B cell (primary cell): ENCODE measurements at regions not wholly inside any gene's neighbourhood (a gene's known extent, or its start where the extent isn't known, plus 50 kb on each side); places are given as distances from the start of the nearest gene placed in this dataset.
"Not testable (repeated sequence)": the region's sequence is repeated elsewhere in the genome, so short reads cannot be mapped to it uniquely, and the experiment has no call there.

Experiments used
- ATAC-seq: fragments of 200-7000 bp; cut with Tn5 transposase; one replicate; pipeline ENCODE4 v1.10.0; 2021; ENCODE audit warnings: low read depth, mild to moderate bottlenecking, moderate number of reproducible peaks, moderate library complexity
- CTCF ChIA-PET: fragments of 350-600 bp; sonication (Branson Sonifier 250); formaldehyde crosslinking; loops from one replicate; lab custom pipeline; 2021; ENCODE audit warnings: antibody characterized with exemption, inconsistent platforms; lab: Charles Lee
- POLR2A ChIA-PET: fragments of 350-600 bp; sonication (Branson Sonifier 250); formaldehyde crosslinking; loops from one replicate; lab custom pipeline; 2021; ENCODE audit warnings: antibody characterized with exemption; lab: Charles Lee
- DNase-seq: peaks from one replicate; pipeline ENCODE4 v3.0.0; 2013
- H2AFZ ChIP-seq: 2 replicates; pipeline ENCODE4 v1.6.1; 2012; ENCODE audit warnings: mild to moderate bottlenecking, low read depth, low read length; ENCODE audit not compliant: insufficient read depth, poor library complexity, severe bottlenecking
- H3K27ac ChIP-seq, 2 donors: 1 replicate in 1 of 2; 2 replicates in 1 of 2; pipeline ENCODE4 v1.5.1; 2012 to 2013; ENCODE audit warnings: low read length in 2 of 2, mild to moderate bottlenecking in 2 of 2, moderate library complexity in 1 of 2
- H3K27me3 ChIP-seq, 4 experiments: fragments of 200-600 bp in 1 of 4; sonication (generic) in 1 of 4; replicated peaks in 1 of 4; 1 replicate in 2 of 4; 2 replicates in 2 of 4; pipeline versions ENCODE4 v1.6.1 to v1.7.0; 2013 to 2016; ENCODE audit warnings: low read length in 3 of 4, mild to moderate bottlenecking in 2 of 4, mixed read lengths in 1 of 4, moderate library complexity in 1 of 4; ENCODE audit not compliant: insufficient read depth in 4 of 4, control insufficient read depth in 3 of 4; ENCODE audit errors: control extremely low read depth in 1 of 4
- H3K36me3 ChIP-seq, 2 experiments: replicated peaks in 1 of 2; 1 replicate in 1 of 2; 2 replicates in 1 of 2; pipeline versions ENCODE4 v1.6.1 to v1.7.1; 2013; ENCODE audit warnings: low read length in 1 of 2; ENCODE audit not compliant: insufficient read depth in 2 of 2, control insufficient read depth in 1 of 2; ENCODE audit errors: control extremely low read depth in 1 of 2, extremely low read depth in 1 of 2
- H3K4me1 ChIP-seq, 2 donors: fragments of 200-600 bp in 1 of 2; sonication (generic) in 1 of 2; 1 replicate in 1 of 2; 2 replicates in 1 of 2; pipeline versions ENCODE4 v1.5.1 to v1.6.1; 2013 to 2017; ENCODE audit warnings: low read length in 2 of 2; ENCODE audit not compliant: control insufficient read depth in 2 of 2, insufficient read depth in 2 of 2
- H3K4me2 ChIP-seq: replicated peaks from 2 replicates; pipeline ENCODE3; 2012; ENCODE audit warnings: mild to moderate bottlenecking, low read depth, low read length; ENCODE audit not compliant: poor library complexity, severe bottlenecking
- H3K4me3 ChIP-seq, 5 experiments: fragments of 200-600 bp in 1 of 5; sonication (generic) in 1 of 5; 1 replicate in 3 of 5; 2 replicates in 2 of 5; pipeline versions ENCODE4 v1.5.1 to v1.7.0; 2011 to 2016; ENCODE audit warnings: low read length in 4 of 5, mild to moderate bottlenecking in 4 of 5, low read depth in 2 of 5, control low read depth in 1 of 5, moderate library complexity in 1 of 5; ENCODE audit not compliant: insufficient read depth in 1 of 5; ENCODE audit errors: control extremely low read depth in 1 of 5, extremely low read depth in 1 of 5
- H3K79me2 ChIP-seq: fragments of 200-600 bp; sonication (generic); one replicate; pipeline ENCODE4 v1.6.0; 2016; ENCODE audit warnings: low read length; ENCODE audit not compliant: control insufficient read depth, insufficient read depth
- H3K9ac ChIP-seq: fragments of 200-600 bp; sonication (generic); 2 replicates; pipeline ENCODE4 v1.6.1; 2017; ENCODE audit warnings: mild to moderate bottlenecking, low read length, moderate library complexity
- H3K9me3 ChIP-seq, 3 donors: one replicate each; pipeline versions ENCODE4 v1.6.1 to v1.7.1; 2013; ENCODE audit warnings: low read length in 2 of 3; ENCODE audit not compliant: control insufficient read depth in 2 of 3, insufficient read depth in 1 of 3; ENCODE audit errors: control extremely low read depth in 1 of 3
- H4K20me1 ChIP-seq: 2 replicates; pipeline ENCODE4 v1.6.0; 2012; ENCODE audit warnings: mild to moderate bottlenecking, low read length; ENCODE audit not compliant: insufficient read depth, control insufficient read depth, poor library complexity, severe bottlenecking
- H3K27ac Mint-ChIP-seq: one replicate; pipeline ENCODE4 v1.8.0; 2021; ENCODE audit warnings: mixed read lengths
- H3K27me3 Mint-ChIP-seq: one replicate; pipeline ENCODE4 v1.8.0; 2021; ENCODE audit warnings: mixed read lengths
- H3K4me1 Mint-ChIP-seq: one replicate; pipeline ENCODE4 v1.8.0; 2021; ENCODE audit warnings: mixed read lengths
- H3K4me3 Mint-ChIP-seq: one replicate; pipeline ENCODE4 v1.8.0; 2021; ENCODE audit warnings: mixed read lengths
- H3K9me3 Mint-ChIP-seq: one replicate; pipeline ENCODE4 v1.8.0; 2022; ENCODE audit warnings: mixed read lengths; ENCODE audit not compliant: insufficient read depth
- EZH2 ChIP-seq: IDR thresholded peaks from 2 replicates; pipeline ENCODE4 v1.6.1; 2012; ENCODE audit warnings: borderline replicate concordance, low read depth, mild to moderate bottlenecking, moderate library complexity, low read length; ENCODE audit not compliant: insufficient read depth, poor library complexity, severe bottlenecking
- WGBS: methylation state at CpG from one replicate; pipeline ENCODE4 v1.1.5; 2013; ENCODE audit warnings: missing lambda C conversion rate; ENCODE audit not compliant: insufficient coverage; 5-methylcytosine and 5-hydroxymethylcytosine counted together
- intact Hi-C: fragments of 100-400 bp; cut with micrococcal nuclease; formaldehyde crosslinking; loops from one replicate; pipeline ENCODE4 v1.10.0; 2022
- TF ChIP-seq, protein P1 (sequence below): fragments of 200-600 bp; IDR thresholded peaks from one replicate; pipeline ENCODE4 v1.8.0; 2022; ENCODE audit warnings: antibody characterized with exemption, mild to moderate bottlenecking

DNA sequence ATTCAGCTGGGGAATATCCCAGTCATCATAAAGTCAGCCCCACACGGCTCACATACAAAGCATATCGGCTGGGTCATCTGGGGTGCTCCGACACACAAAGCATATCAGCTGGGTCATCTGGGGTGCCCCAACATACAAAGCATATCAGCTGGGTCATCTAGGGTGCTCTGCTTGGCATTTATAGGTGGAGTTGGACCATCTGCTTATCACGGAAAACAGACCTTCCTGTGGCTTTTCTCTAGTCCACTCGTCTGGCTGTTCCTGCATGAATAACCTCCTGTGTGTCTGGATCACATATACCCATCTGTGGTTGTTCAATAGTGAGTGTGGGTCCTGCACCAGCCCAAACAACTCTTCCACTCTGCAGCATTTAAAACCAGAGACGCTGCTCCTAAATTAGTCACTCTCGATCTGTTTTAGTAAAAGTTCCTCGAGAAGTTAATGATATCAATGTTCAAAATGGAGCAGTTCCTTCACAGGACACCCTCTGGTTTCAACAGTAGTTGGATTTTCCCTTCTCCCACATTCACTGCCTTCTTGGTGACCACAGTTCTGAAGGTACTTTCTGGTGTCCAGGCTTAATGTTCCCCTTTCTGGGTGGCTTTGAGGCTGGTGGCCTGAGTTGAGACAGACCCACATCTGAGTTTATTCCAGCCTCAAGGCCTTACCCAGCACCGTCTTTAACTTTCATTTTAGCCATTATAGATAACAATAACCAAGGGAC is 70.0 kb upstream of the FRG1 start:
- H3K4me3 ChIP-seq, result no peak overlapping the region
- no peak overlapping the region for H2AFZ ChIP-seq
- no peak for TF ChIP-seq EZH2
- TF ChIP-seq, protein P1, sequence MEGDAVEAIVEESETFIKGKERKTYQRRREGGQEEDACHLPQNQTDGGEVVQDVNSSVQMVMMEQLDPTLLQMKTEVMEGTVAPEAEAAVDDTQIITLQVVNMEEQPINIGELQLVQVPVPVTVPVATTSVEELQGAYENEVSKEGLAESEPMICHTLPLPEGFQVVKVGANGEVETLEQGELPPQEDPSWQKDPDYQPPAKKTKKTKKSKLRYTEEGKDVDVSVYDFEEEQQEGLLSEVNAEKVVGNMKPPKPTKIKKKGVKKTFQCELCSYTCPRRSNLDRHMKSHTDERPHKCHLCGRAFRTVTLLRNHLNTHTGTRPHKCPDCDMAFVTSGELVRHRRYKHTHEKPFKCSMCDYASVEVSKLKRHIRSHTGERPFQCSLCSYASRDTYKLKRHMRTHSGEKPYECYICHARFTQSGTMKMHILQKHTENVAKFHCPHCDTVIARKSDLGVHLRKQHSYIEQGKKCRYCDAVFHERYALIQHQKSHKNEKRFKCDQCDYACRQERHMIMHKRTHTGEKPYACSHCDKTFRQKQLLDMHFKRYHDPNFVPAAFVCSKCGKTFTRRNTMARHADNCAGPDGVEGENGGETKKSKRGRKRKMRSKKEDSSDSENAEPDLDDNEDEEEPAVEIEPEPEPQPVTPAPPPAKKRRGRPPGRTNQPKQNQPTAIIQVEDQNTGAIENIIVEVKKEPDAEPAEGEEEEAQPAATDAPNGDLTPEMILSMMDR, result no peak
- no peaks in the 10 kb centered on the region for H3K79me2 ChIP-seq
- POLR2A ChIA-PET, result no interaction called here
- H3K9ac ChIP-seq, result no peak overlapping the region
- Mint-ChIP-seq H3K4me3 (no peak overlapping the region), H3K4me1 (no peaks in the 10 kb centered on the region), H3K27me3 (no peaks in the 10 kb centered on the region), H3K27ac (no peak overlapping the region), H3K9me3 (no peaks in the 10 kb centered on the region)
- ATAC-seq (no peak), DNase-seq (no peak)
- CTCF ChIA-PET, result no interaction called here
- no peaks in the 10 kb centered on the region for H4K20me1 ChIP-seq
- no peaks in the 10 kb centered on the region for H3K27me3 ChIP-seq
- 87% methylated on average over 6 of the region's 9 CpGs for WGBS
- intact Hi-C loops, result no loop called here
- H3K27ac ChIP-seq, result no peak overlapping the region
- no peaks in the 10 kb centered on the region for H3K9me3 ChIP-seq
- no peak overlapping the region for H3K4me2 ChIP-seq
- no peaks in the 10 kb centered on the region for H3K4me1 ChIP-seq
- no peaks in the 10 kb centered on the region for H3K36me3 ChIP-seq

DNA sequence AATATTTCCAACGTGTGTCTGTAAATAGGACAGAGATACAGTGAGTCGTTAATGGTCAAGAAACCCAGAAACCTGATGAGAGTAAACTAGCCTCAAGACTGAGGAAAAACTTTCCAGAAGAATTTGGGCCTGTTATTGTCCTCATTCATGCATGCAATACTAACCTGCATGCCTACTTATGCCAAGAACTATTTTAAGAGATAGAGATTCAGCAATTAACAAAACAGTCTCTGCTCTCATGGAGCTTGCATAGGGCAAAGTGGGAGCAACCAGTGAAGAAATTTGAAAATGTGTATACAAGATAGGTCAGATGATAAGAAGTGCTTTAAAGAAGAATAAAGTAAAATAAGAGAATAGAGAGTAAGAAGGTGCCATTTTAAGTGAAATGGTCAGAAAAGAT is 66.1 kb upstream of the FRG1 start:
- H3K27ac Mint-ChIP-seq, result no peak overlapping the region
- DNase-seq, result no peak
- H3K9me3 Mint-ChIP-seq, result no peaks in the 10 kb centered on the region
- no peak overlapping the region for H3K4me3 ChIP-seq
- H3K4me3 Mint-ChIP-seq, result no peak overlapping the region
- no peaks in the 10 kb centered on the region for H3K79me2 ChIP-seq
- H3K4me1 ChIP-seq, result no peaks in the 10 kb centered on the region
- H3K9me3 ChIP-seq, result no peaks in the 10 kb centered on the region
- intact Hi-C loops, result no loop called here
- 100% methylated on average over 1 of the region's 2 CpGs for WGBS
- no peaks in the 10 kb centered on the region for H3K27me3 ChIP-seq
- TF ChIP-seq, protein P1, result no peak
- TF ChIP-seq EZH2, result no peak
- no peaks in the 10 kb centered on the region for H3K4me1 Mint-ChIP-seq
- H4K20me1 ChIP-seq, result no peaks in the 10 kb centered on the region
- ChIA-PET CTCF (no interaction called here), POLR2A (no interaction called here)
- H3K9ac ChIP-seq, result no peak overlapping the region
- no peak overlapping the region for H3K4me2 ChIP-seq
- H3K27me3 Mint-ChIP-seq, result no peaks in the 10 kb centered on the region
- no peak for ATAC-seq
- H2AFZ ChIP-seq, result no peak overlapping the region
- no peak overlapping the region for H3K27ac ChIP-seq
- no peaks in the 10 kb centered on the region for H3K36me3 ChIP-seq

DNA sequence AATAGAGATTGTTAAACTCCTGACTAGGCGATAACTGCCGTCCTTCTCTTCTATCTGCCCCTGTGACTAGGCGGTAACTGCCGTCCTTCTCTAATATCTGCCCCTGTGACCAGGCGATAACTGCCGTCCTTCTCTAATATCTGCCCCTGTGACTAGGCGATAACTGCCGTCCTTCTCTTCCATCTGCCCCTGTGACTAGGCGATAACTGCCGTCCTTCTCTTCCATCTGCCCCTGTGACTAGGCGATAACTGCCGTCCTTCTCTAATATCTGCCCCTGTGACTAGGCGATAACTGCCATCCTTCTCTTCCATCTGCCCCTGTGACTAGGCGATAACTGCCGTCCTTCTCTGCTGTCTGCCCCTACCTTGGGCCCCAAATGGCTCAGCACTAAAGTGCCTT is 59.5 kb upstream of the FRG1 start:
- H2AFZ ChIP-seq, H3K4me3 ChIP-seq, H3K27ac ChIP-seq, H3K9me3 ChIP-seq, H3K4me1 Mint-ChIP-seq, H3K4me3 Mint-ChIP-seq, H3K4me1 ChIP-seq, POLR2A ChIA-PET, H3K9ac ChIP-seq, H3K4me2 ChIP-seq, H3K27me3 Mint-ChIP-seq, intact Hi-C loops, ATAC-seq, H3K27me3 ChIP-seq, H3K36me3 ChIP-seq, CTCF ChIA-PET, H4K20me1 ChIP-seq, H3K27ac Mint-ChIP-seq, H3K79me2 ChIP-seq, H3K9me3 Mint-ChIP-seq: not testable (repeated sequence)
- 95% methylated on average over 15 of the region's 15 CpGs for WGBS
- DNase-seq, result peak; percentile 16
